ELF-1 (cell line): ENCODE measurements at regions not wholly inside any gene's neighbourhood (a gene's known extent, or its start where the extent isn't known, plus 50 kb on each side); places are given as distances from the start of the nearest gene placed in this dataset.
A peak's percentile ranks its signal among the peaks of the same experiment; 100 is the strongest.

Experiments
- DNase-seq: peaks from one replicate; pipeline ENCODE4 v3.0.0-alpha.2; 2016; ENCODE audit warnings: low read depth, low spot score

DNA sequence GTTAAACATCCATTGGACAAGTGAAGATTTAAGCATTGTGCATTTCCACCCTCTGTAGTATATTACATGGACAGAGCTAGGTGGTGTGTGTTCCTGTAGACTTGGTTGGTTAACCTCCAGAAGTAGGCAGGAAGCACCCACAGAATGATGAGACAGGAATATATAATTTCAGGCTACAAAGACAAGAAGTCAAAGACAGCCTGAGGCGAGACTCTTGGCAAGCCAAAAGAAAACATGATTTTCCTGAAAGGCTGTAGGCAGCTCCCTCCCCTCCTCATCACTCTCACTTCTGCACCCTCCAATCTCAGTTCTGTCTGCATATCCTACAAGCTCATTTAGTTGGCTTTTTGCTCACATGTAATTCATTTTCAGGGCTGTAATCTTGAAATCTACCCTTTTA is 110.0 kb upstream of the SLC35B3 start:
- DNase-seq = no peak

DNA sequence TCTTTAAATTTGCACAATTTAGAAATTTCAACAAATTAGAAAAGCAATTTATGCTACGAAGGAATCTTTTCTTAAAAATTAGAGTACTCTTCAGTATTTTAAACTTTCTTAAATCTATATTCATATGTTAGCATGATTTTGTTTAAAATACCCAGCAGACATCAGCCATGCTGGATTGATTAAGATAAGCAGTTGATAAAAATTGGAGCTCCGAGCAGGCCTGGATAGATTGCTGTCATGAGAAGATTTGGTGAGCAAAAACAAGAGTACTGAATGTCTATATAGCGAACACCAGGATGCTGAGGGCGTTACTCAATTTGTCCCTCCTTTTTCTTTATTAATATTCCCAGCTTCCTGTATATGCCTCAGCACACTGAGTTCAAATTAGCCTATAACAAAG is 108.4 kb upstream of the SLC35B3 start:
- DNase-seq = no peak

DNA sequence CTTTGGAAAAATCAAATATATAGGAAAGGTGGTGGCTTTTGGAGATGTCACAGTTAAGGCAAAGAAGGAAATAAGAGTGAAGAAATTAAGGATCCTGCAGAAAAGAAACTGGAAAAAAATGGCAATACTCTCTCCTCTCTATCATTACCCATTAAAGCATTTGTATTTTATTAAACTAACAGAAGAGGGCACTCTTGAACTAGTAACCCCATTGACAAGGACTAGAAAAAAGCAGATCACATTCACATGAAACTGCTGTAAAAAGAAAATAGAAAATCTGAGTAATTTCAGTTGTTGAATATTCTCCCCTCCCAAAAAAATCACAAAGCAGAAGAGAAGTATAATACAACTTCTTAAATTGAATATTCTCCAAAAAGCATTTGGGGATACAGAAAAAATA is 104.1 kb upstream of the SLC35B3 start:
- DNase-seq = no peak

DNA sequence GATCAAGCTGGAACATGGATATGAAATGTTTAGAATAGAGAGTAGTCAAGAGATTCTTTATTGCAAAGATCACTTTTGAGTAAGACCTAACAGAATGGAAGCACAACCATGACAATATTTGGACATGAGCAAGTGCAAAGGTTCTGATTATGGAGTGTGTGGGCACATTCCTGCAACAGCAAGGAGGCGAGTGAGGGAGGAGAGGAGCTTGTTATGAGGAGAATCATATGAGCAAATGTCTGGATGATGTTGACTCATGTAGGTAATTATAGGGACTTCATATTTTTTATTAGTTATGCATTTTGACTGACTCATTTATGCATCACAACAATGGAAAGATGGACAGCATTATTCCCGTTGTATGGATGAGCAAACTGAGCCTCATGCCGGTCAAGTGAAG is 100.8 kb upstream of the SLC35B3 start:
- DNase-seq = no peak

DNA sequence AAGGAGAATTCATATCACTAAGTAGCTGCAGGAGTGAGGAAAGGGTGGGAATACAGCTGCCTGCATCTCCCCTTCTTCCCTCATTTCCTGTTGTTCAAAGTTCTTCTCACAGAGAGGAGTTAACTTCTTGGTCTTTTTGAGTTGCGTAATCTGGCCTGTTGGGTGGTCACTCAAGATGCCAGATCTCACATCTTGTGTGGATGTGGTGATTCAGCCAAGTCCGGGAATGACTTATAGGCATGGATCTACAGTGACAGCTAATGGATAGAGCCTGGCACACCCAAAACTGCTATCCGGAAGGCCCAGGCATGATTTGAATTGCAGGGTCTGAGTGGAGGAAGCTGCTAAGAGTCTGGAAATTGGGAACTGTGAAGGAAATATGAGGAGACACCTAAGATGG is 100.2 kb upstream of the SLC35B3 start:
- DNase-seq = no peak

DNA sequence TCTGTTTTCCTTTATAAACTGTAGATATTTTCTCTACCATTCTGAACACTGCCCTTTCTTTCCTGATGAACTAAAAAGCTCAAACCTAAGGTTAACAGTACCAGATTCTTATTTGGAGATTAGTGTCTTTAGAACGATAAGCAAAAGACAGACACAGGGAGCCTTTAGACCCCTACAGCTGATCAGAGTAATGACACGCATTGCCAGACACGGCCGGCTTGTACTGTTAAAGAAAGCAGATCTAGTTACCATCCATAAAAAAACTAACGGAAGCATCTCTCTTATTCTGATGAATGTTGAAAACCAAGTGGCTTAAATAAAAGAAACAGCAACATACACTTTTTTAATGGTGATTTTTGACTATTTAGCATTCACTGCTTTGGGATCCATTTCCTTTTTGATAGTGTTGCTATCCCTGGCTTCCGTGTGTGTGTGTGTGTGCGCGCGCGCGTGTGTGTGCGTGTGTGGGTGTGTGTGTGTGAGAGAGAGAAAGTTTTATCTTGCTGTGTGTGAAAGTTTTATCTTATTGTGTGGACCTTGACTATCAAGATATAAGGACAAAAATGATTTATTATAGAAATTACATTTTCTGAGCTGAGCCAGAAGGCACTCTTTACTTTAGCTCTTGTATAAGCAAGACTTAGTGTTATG is 95.6 kb upstream of the SLC35B3 start:
- DNase-seq = no peak

DNA sequence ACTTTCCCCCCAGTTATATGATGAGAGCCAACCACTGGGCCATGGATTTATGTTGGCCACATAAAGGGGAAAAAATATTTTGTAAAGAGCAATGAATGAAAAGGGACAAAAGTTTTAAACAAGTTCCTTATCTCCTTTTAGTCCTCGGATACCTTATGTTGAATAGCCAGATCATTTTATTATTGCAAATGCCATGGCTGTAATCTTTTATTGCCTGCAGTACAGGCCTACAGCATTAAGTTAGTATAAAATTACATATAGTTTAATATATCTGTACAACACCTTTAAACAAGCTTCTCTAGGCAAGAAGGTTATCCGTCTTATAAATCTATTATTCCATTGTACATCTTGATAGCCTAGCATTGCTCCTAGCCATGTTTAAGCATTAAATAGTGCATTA is 93.9 kb upstream of the SLC35B3 start:
- DNase-seq = no peak

DNA sequence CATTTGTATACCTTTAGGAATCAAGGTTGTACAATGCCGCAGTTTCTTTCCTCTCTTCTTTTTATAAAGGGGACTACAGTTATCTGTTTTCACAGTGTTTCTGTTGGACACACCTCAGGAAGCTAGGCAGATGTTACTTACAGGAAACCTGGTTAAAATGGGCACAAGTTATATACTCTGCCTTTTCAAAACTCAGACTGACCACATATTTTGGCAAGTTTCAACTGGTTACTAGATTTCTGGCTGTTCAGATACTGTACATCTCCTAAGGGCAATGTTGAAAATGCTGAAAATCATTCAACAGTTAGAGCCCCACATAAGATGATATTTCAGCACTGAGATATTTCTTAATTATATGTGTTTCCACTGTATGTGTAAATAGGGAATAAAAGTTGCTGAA is 92.5 kb upstream of the SLC35B3 start:
- DNase-seq = no peak

DNA sequence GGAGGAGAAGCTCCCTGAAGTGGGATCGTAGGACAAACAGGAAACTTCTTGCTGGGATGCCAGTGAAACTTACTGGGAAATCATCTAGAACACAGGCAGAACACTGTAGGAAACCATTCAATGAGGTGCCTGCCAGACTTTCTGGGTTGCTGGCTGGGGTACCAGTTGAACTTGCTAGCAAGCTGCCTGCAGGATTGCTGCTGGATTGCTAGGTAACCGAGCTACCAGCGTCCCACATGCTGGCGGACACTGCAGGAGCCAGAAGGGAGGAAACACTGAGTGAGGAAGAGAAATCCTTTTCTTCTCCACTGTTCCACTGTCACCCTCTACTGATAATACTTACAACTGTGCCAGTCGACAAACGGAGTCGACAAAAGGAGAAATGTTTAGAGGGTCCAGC is 91.3 kb upstream of the SLC35B3 start:
- no peak for DNase-seq

DNA sequence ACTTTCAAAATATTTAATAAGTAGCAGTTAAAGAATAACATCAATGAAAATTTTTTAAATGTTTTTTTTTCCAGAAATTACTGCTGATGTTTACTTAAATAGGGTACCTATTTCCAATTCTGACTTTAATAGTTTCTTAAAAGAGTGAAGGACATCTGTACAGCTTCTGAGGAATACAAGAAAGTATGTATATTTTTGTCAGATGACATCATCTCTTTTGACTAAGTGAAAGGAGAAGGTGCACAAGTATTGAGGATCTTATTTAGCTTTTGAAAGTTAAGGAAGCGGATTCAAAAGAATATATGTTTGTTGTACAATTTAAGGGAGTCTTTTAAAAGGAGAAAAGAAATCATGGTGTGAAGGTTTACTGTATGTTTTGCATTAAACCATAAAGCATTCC is 90.0 kb upstream of the SLC35B3 start:
- DNase-seq = no peak

DNA sequence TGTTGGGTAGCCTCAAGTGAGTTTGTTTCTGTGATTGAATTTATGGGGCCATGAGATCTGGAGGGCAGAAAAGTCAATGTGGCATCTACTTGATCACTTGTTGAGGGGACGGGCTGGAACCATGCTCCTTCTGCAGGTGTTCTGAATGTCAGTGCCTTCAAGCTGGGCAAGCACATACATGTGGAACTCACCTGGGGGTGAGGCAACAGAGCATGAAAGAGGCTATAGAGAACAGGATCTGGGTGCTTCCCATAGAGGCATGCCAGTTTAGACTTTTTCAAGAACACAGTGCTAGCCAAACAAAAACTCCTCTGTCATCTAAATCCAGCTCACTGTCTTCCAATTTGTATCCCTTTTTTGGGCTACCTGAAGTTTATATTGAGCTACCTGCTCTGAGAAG is 77.8 kb upstream of the SLC35B3 start:
- DNase-seq = no peak

DNA sequence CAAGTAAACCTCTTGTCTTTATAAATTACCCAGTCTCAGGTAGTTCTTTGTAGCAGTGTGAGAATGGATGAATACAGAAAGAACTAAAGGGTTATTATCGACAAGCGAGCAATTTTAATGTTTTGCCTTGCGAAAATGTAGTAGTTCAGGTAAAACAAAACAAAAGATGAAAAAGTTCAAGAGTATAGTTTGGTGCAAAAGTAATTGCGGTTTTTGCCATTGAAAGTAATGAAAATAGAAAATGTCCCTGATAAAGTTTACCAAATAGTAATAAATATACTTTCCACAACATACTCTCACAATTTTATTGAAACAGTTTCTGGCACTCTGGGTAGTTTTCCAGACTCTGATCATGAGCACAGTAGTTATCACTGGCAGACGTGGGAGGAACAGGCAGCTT is 71.9 kb upstream of the SLC35B3 start:
- DNase-seq = no peak

DNA sequence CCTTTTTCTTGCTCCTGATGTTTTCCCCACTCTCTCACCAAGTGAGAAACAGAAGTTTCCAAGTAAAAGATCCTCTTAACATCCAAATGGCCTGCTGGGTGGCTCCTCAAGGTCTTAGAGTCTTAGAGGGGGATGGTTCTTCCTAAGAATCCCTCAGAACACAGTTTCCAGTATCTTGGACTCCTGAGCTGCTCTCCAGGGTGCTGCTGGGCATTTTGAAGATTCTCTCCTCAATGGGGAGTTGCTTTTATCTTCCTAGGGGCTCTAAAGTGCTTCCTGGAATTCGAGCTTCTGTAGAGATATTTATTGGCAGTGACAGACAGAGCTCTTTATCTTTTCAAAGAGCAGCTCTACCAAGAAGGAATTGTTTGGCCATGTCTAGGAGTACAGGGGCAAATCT is 70.8 kb upstream of the SLC35B3 start:
- peak; percentile 11 for DNase-seq

DNA sequence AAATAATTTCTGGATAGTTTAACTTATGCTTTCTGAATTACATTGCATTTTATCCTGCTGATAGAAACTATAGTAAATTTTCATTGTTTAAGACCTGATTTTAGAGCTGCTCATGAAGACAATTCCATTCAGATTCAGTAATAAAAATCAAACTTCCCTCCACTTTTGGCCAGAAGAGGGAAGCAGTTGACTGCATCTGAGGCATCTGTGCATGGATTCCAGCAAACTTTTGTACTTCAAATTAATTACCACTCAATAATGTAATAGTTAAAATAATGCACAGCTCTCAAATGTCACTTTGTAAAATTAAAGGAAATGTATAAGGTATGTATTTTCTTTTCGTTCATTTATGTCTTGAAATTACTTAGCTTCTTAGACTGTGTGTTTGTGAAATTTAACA is 64.2 kb upstream of the SLC35B3 start:
- DNase-seq = no peak

DNA sequence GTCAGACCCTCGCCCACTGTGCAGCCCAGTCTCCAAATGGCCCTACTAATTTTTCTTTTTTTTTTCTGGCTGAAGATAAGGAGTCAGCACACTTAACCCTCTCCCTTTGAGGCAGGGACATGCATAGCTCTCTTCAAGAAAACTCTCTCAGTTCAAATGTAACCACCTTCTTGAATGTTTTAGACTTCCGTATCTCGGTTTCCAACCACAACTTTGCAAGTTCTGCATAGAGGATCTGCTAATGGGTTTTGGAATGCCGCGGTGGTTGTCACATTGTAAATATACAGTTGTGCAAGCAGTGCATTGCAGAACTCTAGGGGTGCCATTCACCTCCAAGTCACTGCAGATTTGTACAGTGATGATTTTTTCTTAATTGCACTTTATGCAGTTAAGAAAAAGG is 59.4 kb upstream of the SLC35B3 start:
- no peak for DNase-seq

DNA sequence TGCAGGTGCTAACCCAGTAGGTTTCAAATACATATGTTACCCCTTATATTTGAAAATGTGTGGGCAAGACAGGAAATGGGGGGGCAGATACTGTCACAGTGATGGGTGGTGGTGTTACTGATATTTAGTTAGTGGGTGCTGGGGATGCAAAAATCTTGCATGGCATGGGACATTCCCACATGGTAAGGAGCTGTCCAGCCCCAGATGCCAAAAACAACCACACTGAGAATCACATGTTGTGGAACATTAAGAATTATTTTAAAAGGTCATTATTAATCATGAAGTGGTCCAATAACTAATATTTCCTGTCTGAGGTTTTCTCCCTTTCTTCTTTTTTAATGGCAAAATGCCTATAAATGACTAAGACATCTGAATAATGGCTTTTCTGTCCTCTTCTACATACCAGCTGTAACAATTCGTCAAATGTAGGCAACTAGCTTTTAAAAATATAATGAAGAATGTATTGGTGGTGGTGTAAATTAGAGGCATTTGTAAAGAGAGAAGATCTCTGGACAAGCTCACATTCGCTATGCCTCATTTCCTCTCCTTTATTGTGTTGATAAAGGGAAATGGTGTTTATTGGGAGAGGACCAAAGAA is 57.3 kb upstream of the SLC35B3 start:
- DNase-seq = no peak
